ENCODE measurements at regions not wholly inside any gene's neighbourhood (a gene's known extent, or its start where the extent isn't known, plus 50 kb on each side); places are given as distances from the start of the nearest gene placed in this dataset.

DNA sequence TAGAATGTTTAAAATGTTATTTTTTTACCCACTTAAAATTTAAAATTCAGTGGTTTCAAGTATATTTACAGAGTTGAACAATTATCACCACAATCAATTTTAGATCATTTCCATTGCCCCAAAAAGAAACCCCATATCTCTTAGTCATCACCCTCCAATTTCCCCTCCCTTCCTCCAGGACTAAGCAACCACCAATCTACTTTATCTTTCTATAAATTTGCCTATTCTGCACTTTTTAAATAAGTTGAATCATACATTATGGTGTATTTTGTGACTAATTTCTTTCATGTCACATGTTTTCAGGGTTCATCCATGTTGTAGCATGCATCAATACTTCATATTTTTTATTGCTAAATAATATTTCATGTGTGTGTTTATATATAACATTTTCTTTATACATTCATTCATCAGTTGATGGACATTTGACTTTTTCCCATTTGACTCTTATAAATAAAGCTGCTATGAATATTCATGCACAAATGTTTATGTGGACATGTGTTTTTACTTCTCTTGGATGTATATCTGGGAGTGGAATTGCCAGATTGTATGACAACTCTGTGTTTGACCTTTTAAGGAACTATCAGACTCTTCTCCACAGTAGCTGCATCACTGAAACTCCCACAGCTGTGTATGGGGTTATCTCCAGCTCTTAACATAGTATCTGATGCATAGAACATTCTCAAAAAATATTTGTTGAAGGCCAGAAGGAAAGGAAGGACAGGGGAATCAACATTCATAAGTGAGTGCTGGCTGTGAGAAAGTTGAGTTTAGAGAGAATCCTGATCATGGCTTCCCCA is 107.8 kb upstream of the OXGR1 start:
- TF ChIP-seq BHLHE40 (IDR thresholded peaks at IDR 0.05; ENCODE audit: borderline replicate concordance) = no peak
- TF ChIP-seq ARNT (IDR thresholded peaks at IDR 0.05) = no peak
- no peak for TF ChIP-seq TARDBP (IDR thresholded peaks at IDR 0.05)
- no peak for TF ChIP-seq SUZ12 (IDR thresholded peaks at IDR 0.05)
- no peak for TF ChIP-seq ELF4 (IDR thresholded peaks at IDR 0.05)
- TF ChIP-seq FOXK2 (IDR thresholded peaks at IDR 0.05) = no peak
- no peak for TF ChIP-seq ZNF384 (IDR thresholded peaks at IDR 0.05)
- TF ChIP-seq L3MBTL2 (conservative IDR thresholded peaks at IDR 0.05) = no peak
- TF ChIP-seq FOXM1 (IDR thresholded peaks at IDR 0.05; ENCODE audit: borderline replicate concordance) = no peak
- no peak for TF ChIP-seq SP1 (IDR thresholded peaks at IDR 0.05)
- no peak for TF ChIP-seq HDGF (IDR thresholded peaks at IDR 0.05; ENCODE audit: borderline replicate concordance)
